A673 (cell line): ENCODE measurements at regions not wholly inside any gene's neighbourhood (a gene's known extent, or its start where the extent isn't known, plus 50 kb on each side); places are given as distances from the start of the nearest gene placed in this dataset.

Experiments
- EZH2 ChIP-seq: fragments of 200-600 bp; sonication (generic); IDR thresholded peaks from 2 replicates; pipeline ENCODE4 v1.6.1; 2017; ENCODE audit warnings: borderline replicate concordance, low read depth, mild to moderate bottlenecking, mixed read lengths, antibody characterized with exemption, low read length; ENCODE audit not compliant: poor library complexity, severe bottlenecking
- TF ChIP-seq, protein P1 (sequence below): fragments of 300-800, 200-600 bp; sonication (generic); conservative IDR thresholded peaks from 2 replicates; pipeline ENCODE4 v1.5.1; 2017; ENCODE audit warnings: low read depth, mild to moderate bottlenecking, antibody characterized with exemption, low read length, moderate library complexity, mixed read lengths

- TF ChIP-seq, protein P1, sequence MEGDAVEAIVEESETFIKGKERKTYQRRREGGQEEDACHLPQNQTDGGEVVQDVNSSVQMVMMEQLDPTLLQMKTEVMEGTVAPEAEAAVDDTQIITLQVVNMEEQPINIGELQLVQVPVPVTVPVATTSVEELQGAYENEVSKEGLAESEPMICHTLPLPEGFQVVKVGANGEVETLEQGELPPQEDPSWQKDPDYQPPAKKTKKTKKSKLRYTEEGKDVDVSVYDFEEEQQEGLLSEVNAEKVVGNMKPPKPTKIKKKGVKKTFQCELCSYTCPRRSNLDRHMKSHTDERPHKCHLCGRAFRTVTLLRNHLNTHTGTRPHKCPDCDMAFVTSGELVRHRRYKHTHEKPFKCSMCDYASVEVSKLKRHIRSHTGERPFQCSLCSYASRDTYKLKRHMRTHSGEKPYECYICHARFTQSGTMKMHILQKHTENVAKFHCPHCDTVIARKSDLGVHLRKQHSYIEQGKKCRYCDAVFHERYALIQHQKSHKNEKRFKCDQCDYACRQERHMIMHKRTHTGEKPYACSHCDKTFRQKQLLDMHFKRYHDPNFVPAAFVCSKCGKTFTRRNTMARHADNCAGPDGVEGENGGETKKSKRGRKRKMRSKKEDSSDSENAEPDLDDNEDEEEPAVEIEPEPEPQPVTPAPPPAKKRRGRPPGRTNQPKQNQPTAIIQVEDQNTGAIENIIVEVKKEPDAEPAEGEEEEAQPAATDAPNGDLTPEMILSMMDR = no peak
- no peak for TF ChIP-seq EZH2
These were observed 353.1 kb downstream of the SEC23A start for GRCh38 chr14:38749936-38750335.
